Astrocyte of the cerebellum (primary cell): ENCODE measurements at regions not wholly inside any gene's neighbourhood (a gene's known extent, or its start where the extent isn't known, plus 50 kb on each side); places are given as distances from the start of the nearest gene placed in this dataset.

Experiments
- DNase-seq: peaks from one replicate; pipeline ENCODE4 v3.0.0-alpha.2; 2011; ENCODE audit warnings: low read depth
- H3K4me3 ChIP-seq: 2 replicates; pipeline ENCODE4 v1.5.1; 2011; ENCODE audit warnings: mild to moderate bottlenecking, low read depth, low read length, moderate library complexity
- CTCF ChIP-seq: IDR thresholded peaks from 2 replicates; pipeline ENCODE4 v1.5.1; 2012; ENCODE audit warnings: low read length, low read depth, moderate library complexity, mild to moderate bottlenecking; ENCODE audit errors: missing control alignments
- in situ Hi-C: cut with HindIII; loops from 2 replicates; pipeline ENCODE4 v1.10.0; 2017; ENCODE audit warnings: low sequenced_read_pairs

- no peak overlapping the region for H3K4me3 ChIP-seq
- TF ChIP-seq CTCF: no peak
- in situ Hi-C loops: no loop called here
- no peak for DNase-seq
These were observed 88.2 kb upstream of the ANKRD55 start for GRCh38 chr5:56321236-56321881.

GRCh38 chr5:56320686-56321085 is 87.6 kb upstream of the ANKRD55 start:
- in situ Hi-C loops: no loop called here
- H3K4me3 ChIP-seq: no peak overlapping the region
- TF ChIP-seq CTCF: no peak

GRCh38 chr5:56319526-56320181 is 86.5 kb upstream of the ANKRD55 start:
- no peak for TF ChIP-seq CTCF
- DNase-seq: no peak
- in situ Hi-C loops: no loop called here
- H3K4me3 ChIP-seq: no peak overlapping the region

More at GRCh38 chr5:56320686-56321085, 87.6 kb upstream of the ANKRD55 start:
- DNase-seq: no peak

GRCh38 chr5:56317923-56318561 is 84.9 kb upstream of the ANKRD55 start:
- in situ Hi-C loops: no loop called here
- no peak for TF ChIP-seq CTCF
- no peak overlapping the region for H3K4me3 ChIP-seq
- no peak for DNase-seq

GRCh38 chr5:56316299-56316994 is 83.3 kb upstream of the ANKRD55 start:
- in situ Hi-C loops: no loop called here
- no peak overlapping the region for H3K4me3 ChIP-seq
- no peak for TF ChIP-seq CTCF
- DNase-seq: no peak

GRCh38 chr5:56314529-56314928 is 81.4 kb upstream of the ANKRD55 start:
- no peak for DNase-seq
- peak; percentile 11 for TF ChIP-seq CTCF
- in situ Hi-C loops: loop anchor here (5.0 kb wide), 1 partner anchor 33 kb away; no protein-coding TSS in a partner anchor
- H3K4me3 ChIP-seq: no peak overlapping the region
